Activated CD4-positive, alpha-beta T cell treated with anti-CD3 and anti-CD28 coated beads, Interleukin-2, amount 10 ng/mL, durations not matched to agents 24 days and 14 days (primary cell): ENCODE measurements at regions not wholly inside any gene's neighbourhood (a gene's known extent, or its start where the extent isn't known, plus 50 kb on each side); places are given as distances from the start of the nearest gene placed in this dataset.

Experiments used
- DNase-seq: peaks from one replicate; pipeline ENCODE4 v3.0.0; 2022
- H3K27ac Mint-ChIP-seq: one replicate; pipeline ENCODE4 v1.8.0; 2022; ENCODE audit warnings: mild to moderate bottlenecking, mixed read lengths
- H3K27me3 Mint-ChIP-seq: one replicate; pipeline ENCODE4 v1.8.0; 2022; ENCODE audit warnings: mixed read lengths
- H3K36me3 Mint-ChIP-seq: one replicate; pipeline ENCODE4 v1.8.0; 2022; ENCODE audit warnings: low read depth, mild to moderate bottlenecking, mixed read lengths
- H3K4me1 Mint-ChIP-seq: one replicate; pipeline ENCODE4 v1.8.0; 2021; ENCODE audit warnings: mixed read lengths
- H3K4me3 Mint-ChIP-seq: one replicate; pipeline ENCODE4 v1.8.0; 2022; ENCODE audit warnings: mild to moderate bottlenecking, moderate library complexity, mixed read lengths
- H3K9me3 Mint-ChIP-seq: one replicate; pipeline ENCODE4 v1.8.0; 2021; ENCODE audit warnings: mixed read lengths
- intact Hi-C: fragments of 100-400 bp; cut with micrococcal nuclease; formaldehyde crosslinking; loops from one replicate; pipeline ENCODE4 v1.15.1; 2023

DNA sequence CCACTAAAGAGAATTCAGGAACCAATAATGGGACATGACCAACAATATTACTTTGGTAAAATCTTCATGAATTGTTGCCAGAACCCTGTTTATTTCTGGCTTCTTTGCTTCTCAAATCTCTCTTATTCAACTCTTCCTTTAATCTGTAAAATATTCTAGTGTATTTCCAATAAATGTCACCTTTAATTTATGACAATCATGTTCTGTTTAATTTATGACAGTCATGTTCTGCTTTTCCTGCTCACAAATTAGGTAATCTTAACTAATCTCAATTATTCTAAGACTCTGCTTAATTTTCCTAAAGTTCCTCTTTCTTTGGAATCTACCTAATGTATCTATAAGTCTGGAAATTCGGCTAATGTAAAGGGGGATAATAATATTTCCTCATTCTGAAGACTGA is 847.6 kb upstream of the KLHL1 start:
- no peak overlapping the region for H3K27ac Mint-ChIP-seq
- H3K4me1 Mint-ChIP-seq, result no peaks in the 10 kb centered on the region
- no peaks in the 10 kb centered on the region for H3K36me3 Mint-ChIP-seq
- intact Hi-C loops, result no loop called here
- H3K4me3 Mint-ChIP-seq, result no peak overlapping the region
- DNase-seq, result no peak
- H3K27me3 Mint-ChIP-seq, result no peaks in the 10 kb centered on the region
- H3K9me3 Mint-ChIP-seq, result no peaks in the 10 kb centered on the region

- Mint-ChIP-seq H3K4me1 (no peaks in the 10 kb centered on the region), H3K9me3 (no peaks in the 10 kb centered on the region), H3K27me3 (no peaks in the 10 kb centered on the region), H3K36me3 (no peaks in the 10 kb centered on the region), H3K4me3 (no peak overlapping the region), H3K27ac (no peak overlapping the region)
- no peak for DNase-seq
- intact Hi-C loops, result no loop called here
Measured at GRCh38 chr13:70950664-70951063, 842.4 kb upstream of the KLHL1 start.

DNA sequence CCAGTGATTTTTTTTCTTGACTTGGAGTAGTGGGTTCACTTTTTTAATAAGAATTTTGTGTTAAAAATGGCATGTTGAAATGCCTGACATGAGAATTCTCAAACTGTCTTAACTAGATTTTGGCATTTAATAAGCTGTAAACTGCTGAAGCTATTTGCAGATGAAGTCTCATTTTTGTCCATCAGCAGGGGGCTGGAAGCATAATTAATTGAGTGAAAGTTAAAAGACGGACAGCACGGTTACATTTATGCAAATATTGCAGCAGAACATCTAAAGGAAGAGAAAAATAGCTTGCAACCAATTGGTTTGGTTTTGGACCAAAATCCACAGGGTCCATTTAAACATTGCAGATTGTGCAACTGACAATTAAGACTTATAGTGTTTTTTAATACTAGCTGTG is 837.3 kb upstream of the KLHL1 start:
- Mint-ChIP-seq H3K27ac (no peak overlapping the region), H3K4me1 (no peaks in the 10 kb centered on the region), H3K9me3 (no peaks in the 10 kb centered on the region), H3K27me3 (no peaks in the 10 kb centered on the region), H3K4me3 (no peak overlapping the region), H3K36me3 (no peaks in the 10 kb centered on the region)
- DNase-seq, result no peak
- intact Hi-C loops, result no loop called here

GRCh38 chr13:70941454-70941853 is 833.2 kb upstream of the KLHL1 start:
- Mint-ChIP-seq H3K9me3 (no peaks in the 10 kb centered on the region), H3K4me3 (no peak overlapping the region), H3K4me1 (no peaks in the 10 kb centered on the region), H3K36me3 (no peaks in the 10 kb centered on the region), H3K27ac (no peak overlapping the region), H3K27me3 (no peaks in the 10 kb centered on the region)
- DNase-seq, result no peak
- intact Hi-C loops, result no loop called here

- Mint-ChIP-seq H3K4me3 (no peak overlapping the region), H3K36me3 (no peaks in the 10 kb centered on the region), H3K4me1 (no peaks in the 10 kb centered on the region), H3K9me3 (no peaks in the 10 kb centered on the region), H3K27me3 (no peaks in the 10 kb centered on the region), H3K27ac (no peak overlapping the region)
- no peak for DNase-seq
- intact Hi-C loops, result no loop called here
Measured at GRCh38 chr13:70938462-70938861, 830.2 kb upstream of the KLHL1 start.

DNA sequence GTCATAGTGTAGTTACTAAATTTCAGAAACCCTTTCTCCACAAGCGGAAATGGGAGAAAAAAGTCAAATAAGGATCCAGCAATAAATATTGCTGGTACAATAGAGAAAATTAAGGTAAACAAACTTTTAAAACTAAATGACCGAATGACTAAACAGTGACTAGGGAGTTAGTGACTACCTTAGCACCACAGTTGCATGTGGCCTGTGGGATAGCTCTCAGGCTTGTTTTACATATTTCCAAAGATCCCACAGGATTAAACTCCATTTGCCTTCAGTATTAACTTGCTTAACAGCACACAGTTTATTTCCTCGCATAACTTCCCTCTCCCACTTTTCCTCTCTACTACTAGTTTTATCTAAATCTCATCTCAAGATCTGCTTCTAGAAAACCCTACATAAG is 824.3 kb upstream of the KLHL1 start:
- Mint-ChIP-seq H3K27me3 (no peaks in the 10 kb centered on the region), H3K27ac (no peak overlapping the region)
- intact Hi-C loops, result no loop called here

GRCh38 chr13:70923863-70924752 is 815.9 kb upstream of the KLHL1 start:
- no peaks in the 10 kb centered on the region for H3K9me3 Mint-ChIP-seq
- H3K27me3 Mint-ChIP-seq, result no peaks in the 10 kb centered on the region
- no peaks in the 10 kb centered on the region for H3K36me3 Mint-ChIP-seq
- DNase-seq, result no peak
- H3K4me3 Mint-ChIP-seq, result no peak overlapping the region
- no peak overlapping the region for H3K27ac Mint-ChIP-seq
- intact Hi-C loops, result no loop called here
- no peaks in the 10 kb centered on the region for H3K4me1 Mint-ChIP-seq

More for the DNA sequence above, 824.3 kb upstream of the KLHL1 start:
- DNase-seq, result no peak
- Mint-ChIP-seq H3K4me1 (no peaks in the 10 kb centered on the region), H3K9me3 (no peaks in the 10 kb centered on the region), H3K36me3 (no peaks in the 10 kb centered on the region), H3K4me3 (no peak overlapping the region)

DNA sequence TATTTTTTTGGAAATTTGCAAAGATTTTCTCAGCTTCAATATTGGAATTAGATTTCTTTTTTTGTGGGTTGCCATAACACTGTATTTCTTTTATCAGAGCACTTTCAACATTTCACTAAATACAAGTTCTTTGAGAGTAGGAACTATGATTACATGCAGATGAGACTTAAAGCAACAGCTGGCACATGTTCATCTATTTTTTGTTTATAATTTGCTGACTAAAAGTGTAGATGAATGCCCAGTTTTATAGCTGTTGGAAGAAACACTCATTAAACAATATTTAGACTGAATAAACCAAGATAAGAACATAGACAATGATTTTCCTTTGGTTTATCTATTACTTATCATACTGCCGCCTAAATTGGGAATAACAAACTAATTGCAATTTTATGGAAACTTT is 803.0 kb upstream of the KLHL1 start:
- H3K27ac Mint-ChIP-seq, result no peak overlapping the region
- DNase-seq, result no peak
- no peaks in the 10 kb centered on the region for H3K9me3 Mint-ChIP-seq
- no peaks in the 10 kb centered on the region for H3K4me1 Mint-ChIP-seq
- no peak overlapping the region for H3K4me3 Mint-ChIP-seq
- intact Hi-C loops, result no loop called here
- H3K27me3 Mint-ChIP-seq, result no peaks in the 10 kb centered on the region
- no peaks in the 10 kb centered on the region for H3K36me3 Mint-ChIP-seq

- no peaks in the 10 kb centered on the region for H3K36me3 Mint-ChIP-seq
- no peak overlapping the region for H3K27ac Mint-ChIP-seq
- H3K4me1 Mint-ChIP-seq, result no peaks in the 10 kb centered on the region
- H3K4me3 Mint-ChIP-seq, result no peak overlapping the region
- H3K27me3 Mint-ChIP-seq, result no peaks in the 10 kb centered on the region
- no peak for DNase-seq
- intact Hi-C loops, result no loop called here
- H3K9me3 Mint-ChIP-seq, result no peaks in the 10 kb centered on the region
Measured at GRCh38 chr13:70908795-70909194, 800.5 kb upstream of the KLHL1 start.

DNA sequence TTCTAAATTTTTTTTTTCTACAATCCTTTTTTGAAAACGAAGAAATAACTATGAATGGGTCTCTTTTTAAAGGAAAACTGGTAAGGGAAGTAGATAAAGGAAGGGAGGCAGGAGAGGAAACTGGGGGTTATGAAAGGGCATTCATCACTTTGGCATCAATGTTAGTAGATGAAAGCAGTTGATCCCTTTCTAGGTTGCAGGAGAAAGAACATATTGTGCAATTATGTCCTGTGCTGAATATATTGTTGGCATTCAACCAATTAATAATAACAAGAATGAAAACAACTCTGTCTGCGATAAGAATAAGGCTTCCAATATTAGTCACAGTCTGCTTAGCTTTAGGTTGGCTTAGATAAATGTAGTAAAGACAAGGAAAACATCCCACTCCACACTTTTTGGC is 796.8 kb upstream of the KLHL1 start:
- H3K4me3 Mint-ChIP-seq, result no peak overlapping the region
- H3K4me1 Mint-ChIP-seq, result no peaks in the 10 kb centered on the region
- intact Hi-C loops, result no loop called here
- DNase-seq, result no peak
- no peaks in the 10 kb centered on the region for H3K36me3 Mint-ChIP-seq
- no peak overlapping the region for H3K27ac Mint-ChIP-seq
- H3K27me3 Mint-ChIP-seq, result no peaks in the 10 kb centered on the region
- no peaks in the 10 kb centered on the region for H3K9me3 Mint-ChIP-seq

GRCh38 chr13:70896136-70896535 is 787.9 kb upstream of the KLHL1 start:
- DNase-seq, result no peak
- Mint-ChIP-seq H3K9me3 (no peaks in the 10 kb centered on the region), H3K36me3 (no peaks in the 10 kb centered on the region), H3K4me1 (no peaks in the 10 kb centered on the region), H3K27ac (no peak overlapping the region), H3K27me3 (no peaks in the 10 kb centered on the region), H3K4me3 (no peak overlapping the region)
- intact Hi-C loops, result no loop called here

- intact Hi-C loops, result no loop called here
- Mint-ChIP-seq H3K9me3 (no peaks in the 10 kb centered on the region), H3K27ac (no peak overlapping the region), H3K4me1 (no peaks in the 10 kb centered on the region), H3K27me3 (no peaks in the 10 kb centered on the region), H3K4me3 (no peak overlapping the region), H3K36me3 (no peaks in the 10 kb centered on the region)
- no peak for DNase-seq
Measured at GRCh38 chr13:70895599-70895998, 787.3 kb upstream of the KLHL1 start.

- no peaks in the 10 kb centered on the region for H3K9me3 Mint-ChIP-seq
- H3K27ac Mint-ChIP-seq, result no peak overlapping the region
- DNase-seq, result no peak
- no peaks in the 10 kb centered on the region for H3K36me3 Mint-ChIP-seq
- H3K27me3 Mint-ChIP-seq, result no peaks in the 10 kb centered on the region
- intact Hi-C loops, result no loop called here
- H3K4me3 Mint-ChIP-seq, result no peak overlapping the region
- H3K4me1 Mint-ChIP-seq, result no peaks in the 10 kb centered on the region
Measured at GRCh38 chr13:70894258-70894657, 786.0 kb upstream of the KLHL1 start.

DNA sequence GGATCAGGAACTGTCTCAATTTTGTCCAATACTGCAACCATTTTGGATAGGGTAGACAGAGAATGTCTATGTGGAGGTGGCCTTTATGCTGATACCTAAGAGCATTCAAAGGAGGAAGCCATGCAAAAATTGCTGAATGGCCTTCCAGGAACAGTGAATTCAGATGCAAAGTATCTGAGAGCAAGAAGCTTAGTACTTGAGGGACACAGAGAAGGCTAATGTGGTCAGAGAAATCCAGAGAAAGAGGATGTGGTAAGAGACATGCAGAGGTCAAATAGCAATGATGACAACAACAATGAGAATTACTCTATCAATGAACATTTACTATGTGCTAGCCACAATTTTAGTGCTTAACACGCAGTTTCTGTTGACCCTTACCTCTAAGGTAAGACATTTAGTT is 785.6 kb upstream of the KLHL1 start:
- no peaks in the 10 kb centered on the region for H3K4me1 Mint-ChIP-seq
- intact Hi-C loops, result no loop called here
- DNase-seq, result no peak
- no peaks in the 10 kb centered on the region for H3K27me3 Mint-ChIP-seq
- H3K9me3 Mint-ChIP-seq, result no peaks in the 10 kb centered on the region
- no peaks in the 10 kb centered on the region for H3K36me3 Mint-ChIP-seq
- no peak overlapping the region for H3K4me3 Mint-ChIP-seq
- H3K27ac Mint-ChIP-seq, result no peak overlapping the region

DNA sequence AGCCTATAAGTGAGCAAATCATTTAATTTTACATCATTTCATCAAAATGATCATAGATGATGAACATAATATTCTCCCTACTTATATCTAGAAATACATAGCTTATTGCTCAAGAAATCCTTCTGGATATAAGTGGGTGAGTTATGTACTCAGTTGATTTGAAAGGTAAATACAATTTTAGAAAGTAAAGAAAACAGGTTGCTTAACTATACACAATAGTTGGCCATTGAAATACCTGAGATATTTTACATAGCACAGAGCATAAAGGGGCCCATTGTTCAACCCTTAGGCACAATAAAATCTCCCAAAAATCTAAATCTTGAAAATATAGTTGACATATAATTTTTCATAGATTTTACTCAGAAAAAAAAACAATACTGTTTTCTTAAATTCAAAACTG is 782.0 kb upstream of the KLHL1 start:
- no peak for DNase-seq
- intact Hi-C loops, result no loop called here
- Mint-ChIP-seq H3K9me3 (no peaks in the 10 kb centered on the region), H3K4me3 (no peak overlapping the region), H3K36me3 (no peaks in the 10 kb centered on the region), H3K27me3 (no peaks in the 10 kb centered on the region), H3K4me1 (no peaks in the 10 kb centered on the region), H3K27ac (no peak overlapping the region)
